ENCODE measurements at regions not wholly inside any gene's neighbourhood (a gene's known extent, or its start where the extent isn't known, plus 50 kb on each side); places are given as distances from the start of the nearest gene placed in this dataset.

GRCh38 chr12:27161458-27162228 is 79.3 kb upstream of the C12orf71 start:
- intact Hi-C loops (cut with micrococcal nuclease; ENCODE audit: unreplicated experiment), result no loop called here
- peaks cover under 1% of the 10 kb centered on the region for H3K9me3 Mint-ChIP-seq (ENCODE audit: unreplicated experiment)
- H3K27ac Mint-ChIP-seq (ENCODE audit: unreplicated experiment), result no peak overlapping the region
- DNase-seq, result no peak
- H3K27me3 Mint-ChIP-seq (ENCODE audit: insufficient read depth, unreplicated experiment), result no peaks in the 10 kb centered on the region
- Histone ChIP-seq H3K36me3 (ENCODE audit: control insufficient read depth, insufficient read depth, low read length) (no peaks in the 10 kb centered on the region), H3K4me1 (no peaks in the 10 kb centered on the region), H3K27me3 (replicated peaks; ENCODE audit: control insufficient read depth, insufficient read depth, low read length) (no peaks in the 10 kb centered on the region), H3K4me3 (ENCODE audit: low read depth, low read length) (no peak overlapping the region), H3K9me3 (no peaks in the 10 kb centered on the region)
- CTCF ChIA-PET, result no interaction called here
- TF ChIP-seq CTCF (IDR thresholded peaks at IDR 0.05; ENCODE audit: insufficient read depth in 1 of 2, low read depth in 1 of 2, low read length in 1 of 2, severe bottlenecking in 1 of 2, unreplicated experiment in 1 of 2), result no peak
- no peak overlapping the region for H3K4me3 Mint-ChIP-seq (ENCODE audit: unreplicated experiment)
- POLR2A ChIA-PET, result no interaction called here
- no peaks in the 10 kb centered on the region for H3K4me1 Mint-ChIP-seq (ENCODE audit: low read depth, unreplicated experiment)
- H3K36me3 Mint-ChIP-seq (ENCODE audit: insufficient read depth, unreplicated experiment), result no peaks in the 10 kb centered on the region
- BruUV-seq (replicated peaks), result no TSS peak

- H3K36me3 Mint-ChIP-seq (ENCODE audit: insufficient read depth, unreplicated experiment), result no peaks in the 10 kb centered on the region
- H3K36me3 ChIP-seq (ENCODE audit: control insufficient read depth, insufficient read depth, low read length), result no peaks in the 10 kb centered on the region
- no peaks in the 10 kb centered on the region for H3K27me3 Mint-ChIP-seq (ENCODE audit: insufficient read depth, unreplicated experiment)
- H3K9me3 Mint-ChIP-seq (ENCODE audit: unreplicated experiment), result peaks cover 6% of the 10 kb centered on the region
- POLR2A ChIA-PET, result no interaction called here
- no peak for TF ChIP-seq CTCF (IDR thresholded peaks at IDR 0.05; ENCODE audit: insufficient read depth in 1 of 2, low read depth in 1 of 2, low read length in 1 of 2, severe bottlenecking in 1 of 2, unreplicated experiment in 1 of 2)
- no TSS peak for BruUV-seq (replicated peaks)
- no peak overlapping the region for H3K4me3 Mint-ChIP-seq (ENCODE audit: unreplicated experiment)
- DNase-seq, result no peak
- H3K4me3 ChIP-seq (ENCODE audit: low read depth, low read length), result no peak overlapping the region
- no peaks in the 10 kb centered on the region for H3K9me3 ChIP-seq
- H3K27ac Mint-ChIP-seq (ENCODE audit: unreplicated experiment), result no peak overlapping the region
- CTCF ChIA-PET, result no interaction called here
- H3K27me3 ChIP-seq (replicated peaks; ENCODE audit: control insufficient read depth, insufficient read depth, low read length), result no peaks in the 10 kb centered on the region
- intact Hi-C loops (cut with micrococcal nuclease; ENCODE audit: unreplicated experiment), result no loop called here
- no peaks in the 10 kb centered on the region for H3K4me1 Mint-ChIP-seq (ENCODE audit: low read depth, unreplicated experiment)
- H3K4me1 ChIP-seq, result no peaks in the 10 kb centered on the region
Observed at GRCh38 chr12:27162229-27162537, 79.8 kb upstream of the C12orf71 start.

- no peaks in the 10 kb centered on the region for H3K4me1 ChIP-seq
- H3K36me3 Mint-ChIP-seq (ENCODE audit: insufficient read depth, unreplicated experiment), result no peaks in the 10 kb centered on the region
- CTCF ChIA-PET, result no interaction called here
- POLR2A ChIA-PET, result no interaction called here
- H3K27ac Mint-ChIP-seq (ENCODE audit: unreplicated experiment), result no peak overlapping the region
- no peaks in the 10 kb centered on the region for H3K9me3 ChIP-seq
- no peak overlapping the region for H3K4me3 ChIP-seq (ENCODE audit: low read depth, low read length)
- no peak for DNase-seq
- intact Hi-C loops (cut with micrococcal nuclease; ENCODE audit: unreplicated experiment), result no loop called here
- H3K4me3 Mint-ChIP-seq (ENCODE audit: unreplicated experiment), result no peak overlapping the region
- H3K9me3 Mint-ChIP-seq (ENCODE audit: unreplicated experiment), result peaks cover 16% of the 10 kb centered on the region
- no peaks in the 10 kb centered on the region for H3K27me3 ChIP-seq (replicated peaks; ENCODE audit: control insufficient read depth, insufficient read depth, low read length)
- no peaks in the 10 kb centered on the region for H3K27me3 Mint-ChIP-seq (ENCODE audit: insufficient read depth, unreplicated experiment)
- H3K36me3 ChIP-seq (ENCODE audit: control insufficient read depth, insufficient read depth, low read length), result no peaks in the 10 kb centered on the region
- no peak for TF ChIP-seq CTCF (IDR thresholded peaks at IDR 0.05; ENCODE audit: insufficient read depth in 1 of 2, low read depth in 1 of 2, low read length in 1 of 2, severe bottlenecking in 1 of 2, unreplicated experiment in 1 of 2)
- BruUV-seq (replicated peaks), result no TSS peak
- no peaks in the 10 kb centered on the region for H3K4me1 Mint-ChIP-seq (ENCODE audit: low read depth, unreplicated experiment)
Observed at GRCh38 chr12:27163048-27163715, 80.8 kb upstream of the C12orf71 start.

All from Caco-2 (cell line).